HG02798 (cell line): ENCODE measurements at regions not wholly inside any gene's neighbourhood (a gene's known extent, or its start where the extent isn't known, plus 50 kb on each side); places are given as distances from the start of the nearest gene placed in this dataset.

ENCODE experiments used
- ATAC-seq: cut with Tn5 transposase; IDR thresholded peaks from one replicate; pipeline ENCODE4 v1.9.1; 2021; ENCODE audit warnings: mild to moderate bottlenecking; ENCODE audit not compliant: unreplicated experiment, poor library complexity

DNA sequence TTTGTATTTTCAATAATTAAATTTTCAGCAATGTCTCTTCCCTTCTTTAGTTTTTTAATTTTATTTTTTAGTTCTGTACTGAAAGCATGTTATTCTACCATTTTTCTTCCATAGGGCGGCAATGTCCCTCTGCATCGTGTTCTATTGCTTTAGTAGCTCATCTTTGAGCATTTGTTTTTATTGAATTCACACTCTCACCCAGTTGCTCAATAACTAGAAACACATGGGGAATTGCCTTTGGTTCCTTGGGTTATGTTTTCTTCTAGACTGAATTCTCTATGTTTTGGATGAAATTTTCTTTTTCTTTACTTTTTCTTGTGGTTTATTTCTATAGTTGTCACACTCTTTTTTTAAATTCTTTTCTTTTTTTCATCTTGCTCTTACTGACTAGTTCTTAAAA, 233.8 kb upstream of the LDB2 start:
- ATAC-seq, result no peak

DNA sequence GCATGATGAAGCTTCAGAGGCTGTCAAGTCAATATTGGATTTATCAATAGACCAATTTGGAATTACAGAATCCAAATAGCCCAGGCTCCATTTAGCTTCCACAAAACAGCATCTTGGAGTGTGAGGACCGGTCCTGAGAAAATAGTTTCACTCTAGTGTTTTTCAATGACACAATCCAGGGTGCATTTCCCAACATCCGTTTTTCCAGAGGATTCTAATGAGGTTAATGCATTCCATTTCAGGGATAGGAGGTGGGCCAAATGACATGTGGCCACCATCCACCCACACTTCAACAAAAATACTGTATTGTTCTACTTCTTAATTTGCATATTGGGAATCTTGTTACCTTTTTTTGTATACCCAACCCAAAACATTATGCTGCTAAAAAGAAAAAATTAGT, 229.8 kb upstream of the LDB2 start:
- no peak for ATAC-seq

DNA sequence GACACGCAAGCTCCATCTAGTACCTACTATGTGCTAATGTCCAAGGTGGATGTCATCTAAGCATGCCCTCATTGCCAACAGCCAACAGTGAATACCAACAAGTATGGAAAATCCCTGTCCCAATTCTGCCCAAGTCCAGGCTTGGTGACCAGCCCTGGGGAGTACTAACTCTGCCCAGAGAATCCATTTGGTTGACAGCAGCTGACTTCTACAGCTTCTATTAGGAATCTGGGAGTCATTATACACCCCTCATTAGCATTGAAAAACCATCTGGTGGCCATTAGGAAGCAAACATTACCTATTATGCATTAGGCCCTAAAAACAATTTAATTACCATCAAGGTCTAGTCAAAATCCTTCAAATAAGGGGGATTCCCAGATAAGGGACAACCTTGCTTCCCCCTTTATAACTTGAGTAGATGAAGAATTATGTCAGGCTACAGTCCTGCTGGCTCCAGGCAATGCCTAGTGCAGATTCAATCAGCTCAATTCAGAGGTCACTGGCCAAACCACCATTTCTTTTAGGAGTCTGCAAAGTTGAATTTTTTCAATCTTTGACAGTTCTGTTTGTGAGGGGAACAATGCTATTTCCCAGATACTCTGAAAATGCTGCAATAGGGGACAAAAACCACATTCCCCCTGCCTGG, 228.0 kb upstream of the LDB2 start:
- ATAC-seq, result no peak

DNA sequence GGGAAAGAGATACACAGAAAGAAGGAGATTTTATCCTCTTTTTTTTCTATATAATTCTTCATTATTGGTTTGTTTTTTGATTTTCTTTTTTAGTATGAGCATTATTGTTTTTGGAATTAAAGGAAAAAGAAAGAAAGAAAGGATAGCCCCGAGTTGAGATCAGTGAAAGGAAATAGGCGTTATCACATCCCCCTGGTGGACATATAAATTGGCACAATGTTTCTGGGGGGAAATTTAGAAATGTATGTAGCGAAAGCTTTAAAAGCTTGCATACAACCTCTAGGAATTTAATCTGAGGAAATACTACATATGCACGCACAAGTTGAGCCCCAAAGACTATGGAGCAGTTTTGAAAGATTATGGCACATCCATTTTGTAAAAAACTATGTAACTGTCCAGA, 226.3 kb upstream of the LDB2 start:
- no peak for ATAC-seq

DNA sequence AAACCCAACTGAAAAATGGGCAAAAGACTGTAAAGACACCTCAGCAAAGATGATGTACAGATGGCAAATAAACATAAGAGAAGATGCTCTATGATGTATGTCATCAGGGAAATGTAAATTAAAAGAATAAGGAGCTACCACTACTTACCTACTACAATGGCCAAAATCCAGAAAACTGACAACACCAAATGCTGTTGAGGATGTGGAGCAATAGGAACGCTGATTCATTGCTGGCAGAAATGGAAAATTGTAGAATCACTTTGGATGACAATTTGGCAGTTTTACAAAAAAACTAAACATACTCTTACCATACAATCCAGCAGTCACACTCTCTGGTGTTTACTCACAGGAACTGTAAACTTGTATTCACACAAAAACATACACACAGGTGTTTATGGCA, 222.3 kb upstream of the LDB2 start:
- ATAC-seq, result no peak

DNA sequence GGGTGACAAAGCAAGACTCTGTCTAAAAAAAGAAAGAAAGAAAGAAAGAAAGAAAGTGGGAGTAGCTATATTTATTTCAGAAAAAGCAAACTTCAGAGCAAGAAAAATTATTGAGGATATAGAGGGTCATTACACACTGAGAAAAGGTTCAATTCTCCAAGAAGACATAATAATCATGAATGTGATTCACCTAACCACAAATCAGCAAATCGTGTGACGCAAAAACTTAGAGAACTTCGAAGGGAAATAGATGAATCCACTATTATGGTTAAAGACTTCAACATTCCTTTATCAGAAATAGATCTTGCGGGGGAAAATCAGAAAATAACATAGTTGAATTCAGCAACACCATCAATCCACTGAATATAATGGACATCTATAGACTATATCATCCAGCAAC, 219.3 kb upstream of the LDB2 start:
- ATAC-seq, result no peak

DNA sequence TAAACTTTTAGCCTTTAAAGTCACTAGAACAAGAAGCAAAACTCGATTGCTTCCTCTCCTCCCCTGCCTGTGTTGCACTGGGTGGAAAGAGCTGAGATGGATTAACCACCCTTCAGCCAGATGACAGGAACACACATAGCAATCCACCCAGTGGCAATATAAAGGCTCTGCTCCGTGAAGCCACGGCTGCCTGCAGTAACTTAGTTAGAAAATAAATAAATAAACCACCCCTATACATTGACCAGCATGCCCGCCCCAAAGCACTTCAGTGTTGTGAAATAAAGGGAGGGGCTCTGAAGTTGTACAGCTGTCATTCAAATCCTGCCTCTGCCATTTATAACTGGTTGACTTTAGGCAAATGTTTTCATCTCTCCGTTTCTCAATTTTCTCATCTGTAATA, 217.1 kb upstream of the LDB2 start:
- ATAC-seq, result no peak

DNA sequence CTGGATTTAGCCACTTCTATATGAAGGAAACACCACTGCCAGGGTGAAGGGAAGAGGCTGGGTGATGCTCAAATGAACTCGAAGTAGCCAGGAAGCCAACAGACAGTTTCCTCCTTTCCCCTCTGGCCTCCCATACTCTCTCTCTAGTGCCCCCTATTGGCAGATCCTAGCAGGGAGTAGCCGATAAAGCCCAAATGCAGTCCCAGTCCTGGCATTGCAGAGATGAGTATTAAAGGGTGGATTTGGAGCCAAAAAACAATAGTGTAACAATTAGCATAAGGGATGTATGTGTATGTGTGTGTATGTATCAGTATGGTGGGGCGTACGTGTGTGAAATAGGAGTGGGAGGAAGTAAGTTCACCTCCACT, 213.8 kb upstream of the LDB2 start:
- ATAC-seq, result peak; percentile 62

DNA sequence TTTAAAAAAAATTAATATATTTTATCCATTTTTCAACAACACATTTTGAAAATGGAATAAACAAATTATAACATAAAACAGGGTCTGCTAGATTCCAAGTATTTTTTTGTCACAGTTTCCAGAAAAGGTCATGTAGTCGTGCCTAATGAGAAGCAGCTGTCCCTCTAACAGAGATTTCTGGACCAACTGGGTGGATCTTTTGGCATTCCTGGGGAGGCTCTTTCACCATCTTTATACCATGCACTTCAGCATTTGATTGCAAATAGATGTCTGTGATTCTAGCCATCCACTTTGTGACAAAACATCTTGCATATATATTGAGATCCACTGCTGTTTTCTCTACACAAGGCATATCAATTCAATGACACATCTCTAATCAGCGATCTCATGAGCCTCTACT, 210.7 kb upstream of the LDB2 start:
- ATAC-seq, result no peak

DNA sequence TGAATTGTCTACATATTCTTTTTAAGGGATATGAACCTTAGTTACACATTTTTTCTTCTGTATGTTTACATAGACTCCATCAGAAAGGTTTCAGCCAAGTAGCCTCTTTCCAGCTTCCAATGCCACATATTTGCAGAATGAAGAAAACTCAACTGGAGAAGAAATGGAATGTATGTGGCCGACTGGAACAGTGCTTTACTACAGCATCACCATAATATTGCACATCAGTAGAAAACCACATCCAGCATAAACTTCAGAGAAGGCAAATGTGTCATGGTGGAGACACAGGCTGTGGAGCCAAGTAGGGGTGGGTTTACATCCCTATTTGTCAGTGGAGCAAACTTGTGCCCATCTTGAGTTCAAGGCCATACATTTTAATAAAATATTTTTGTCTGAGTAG, 204.8 kb upstream of the LDB2 start:
- no peak for ATAC-seq

DNA sequence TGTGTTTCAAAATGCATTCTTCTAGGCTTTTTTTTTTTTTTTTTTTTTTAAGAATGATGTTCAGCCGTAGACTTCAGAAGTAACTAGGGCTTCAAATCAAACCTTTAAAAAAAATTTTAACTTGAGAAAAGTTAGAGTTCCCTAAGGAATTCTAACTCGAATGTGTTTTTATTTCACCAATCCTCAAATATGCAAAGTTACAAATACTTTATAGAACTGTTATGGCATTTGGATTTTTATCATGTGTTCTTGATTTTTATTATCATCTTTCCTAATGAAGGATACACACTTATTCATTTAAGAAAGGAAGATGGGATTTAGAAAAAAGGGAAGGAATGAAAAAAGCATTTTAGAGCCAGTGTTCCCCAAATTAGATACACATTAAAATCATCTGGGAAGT, 200.6 kb upstream of the LDB2 start:
- ATAC-seq, result no peak

DNA sequence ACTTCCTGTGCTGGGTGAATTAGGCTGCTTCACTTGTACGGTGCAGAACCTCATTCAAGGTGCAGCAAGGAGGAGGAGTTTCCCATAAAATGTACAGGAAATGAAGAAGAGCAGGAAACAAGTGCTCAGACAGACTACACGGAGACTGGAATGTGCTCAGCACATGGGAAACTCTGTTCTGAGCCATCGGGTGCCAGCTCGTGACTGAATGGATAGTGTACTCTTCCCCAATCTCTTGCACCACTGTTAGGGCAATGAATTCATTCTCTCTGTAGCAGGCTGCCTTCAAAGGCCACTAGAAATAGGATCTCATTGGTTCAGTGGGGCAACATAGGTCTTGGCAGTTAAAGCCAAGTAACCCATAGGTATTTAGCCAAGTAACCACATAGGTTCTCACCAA, 200.0 kb upstream of the LDB2 start:
- ATAC-seq, result no peak

DNA sequence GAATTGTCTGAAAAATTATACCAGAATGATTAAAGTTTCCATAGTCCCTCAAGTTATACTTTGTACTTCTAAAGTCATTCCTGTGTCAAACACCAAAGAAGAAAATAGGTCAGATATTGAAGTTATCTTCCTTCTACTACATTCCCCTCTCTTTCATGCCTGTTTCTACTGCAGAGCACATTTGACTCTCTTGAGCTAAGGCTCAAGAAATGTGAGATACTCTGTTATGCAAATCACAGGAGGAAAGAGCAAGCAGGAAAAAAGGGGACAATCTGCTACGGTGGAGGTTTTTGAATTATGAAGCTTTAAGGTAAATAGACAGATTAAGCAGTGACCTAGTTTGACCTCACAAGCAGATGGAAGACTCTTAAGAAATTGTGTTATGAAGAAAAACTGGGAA, 198.9 kb upstream of the LDB2 start:
- ATAC-seq, result no peak

DNA sequence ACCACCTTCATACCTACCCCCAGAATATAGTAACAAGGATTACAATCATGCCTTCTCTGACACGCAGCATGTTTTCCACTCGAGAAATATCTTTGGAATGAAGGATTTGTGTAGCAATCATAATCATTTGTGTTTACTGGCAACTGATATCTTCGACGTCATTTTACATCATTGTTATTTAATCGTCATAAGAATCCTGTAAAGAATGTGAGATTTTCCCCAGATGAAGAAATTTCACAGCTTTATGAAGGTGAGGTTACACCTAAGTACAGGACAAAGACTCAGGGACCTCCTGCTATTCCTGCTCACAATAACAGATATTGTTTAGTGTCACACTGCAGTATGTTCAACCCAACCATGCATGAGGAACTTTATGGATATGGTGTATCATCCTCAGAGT, 198.2 kb upstream of the LDB2 start:
- no peak for ATAC-seq

DNA sequence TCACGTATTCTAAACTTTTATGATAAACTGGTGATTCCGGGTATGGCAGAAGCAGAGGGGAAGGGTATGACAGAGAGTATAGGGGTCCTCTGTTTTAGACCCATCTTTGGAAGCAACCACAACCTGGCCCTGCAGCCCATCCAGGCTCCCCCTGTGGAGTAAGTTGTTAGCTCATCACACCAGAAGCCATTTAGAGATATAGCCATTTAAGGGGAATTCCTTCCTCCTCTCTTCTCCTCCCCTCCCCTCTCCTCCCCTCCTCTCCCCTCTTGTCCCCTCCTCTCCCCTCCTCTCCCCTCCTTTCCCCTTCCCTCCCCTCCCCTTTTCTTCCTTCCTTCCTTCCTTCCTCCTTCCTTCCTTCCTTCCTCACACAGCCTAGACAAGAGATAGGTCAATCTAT, 197.3 kb upstream of the LDB2 start:
- ATAC-seq, result no peak

DNA sequence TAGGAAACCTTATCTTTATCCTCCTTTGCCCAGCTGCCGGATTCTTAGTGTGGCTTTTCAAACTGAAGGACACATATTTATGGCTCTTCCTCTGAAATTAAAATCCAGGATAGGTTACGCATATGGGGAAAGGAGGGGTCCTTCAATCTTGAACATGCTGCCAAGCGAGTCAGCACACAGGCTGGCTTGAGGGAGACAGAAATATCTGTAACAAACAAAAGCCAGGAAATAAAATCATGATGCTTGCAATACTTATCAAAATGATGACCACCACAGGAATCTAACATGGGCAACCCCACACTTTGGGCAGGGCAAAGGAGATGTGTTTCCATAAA, 196.4 kb upstream of the LDB2 start:
- no peak for ATAC-seq

DNA sequence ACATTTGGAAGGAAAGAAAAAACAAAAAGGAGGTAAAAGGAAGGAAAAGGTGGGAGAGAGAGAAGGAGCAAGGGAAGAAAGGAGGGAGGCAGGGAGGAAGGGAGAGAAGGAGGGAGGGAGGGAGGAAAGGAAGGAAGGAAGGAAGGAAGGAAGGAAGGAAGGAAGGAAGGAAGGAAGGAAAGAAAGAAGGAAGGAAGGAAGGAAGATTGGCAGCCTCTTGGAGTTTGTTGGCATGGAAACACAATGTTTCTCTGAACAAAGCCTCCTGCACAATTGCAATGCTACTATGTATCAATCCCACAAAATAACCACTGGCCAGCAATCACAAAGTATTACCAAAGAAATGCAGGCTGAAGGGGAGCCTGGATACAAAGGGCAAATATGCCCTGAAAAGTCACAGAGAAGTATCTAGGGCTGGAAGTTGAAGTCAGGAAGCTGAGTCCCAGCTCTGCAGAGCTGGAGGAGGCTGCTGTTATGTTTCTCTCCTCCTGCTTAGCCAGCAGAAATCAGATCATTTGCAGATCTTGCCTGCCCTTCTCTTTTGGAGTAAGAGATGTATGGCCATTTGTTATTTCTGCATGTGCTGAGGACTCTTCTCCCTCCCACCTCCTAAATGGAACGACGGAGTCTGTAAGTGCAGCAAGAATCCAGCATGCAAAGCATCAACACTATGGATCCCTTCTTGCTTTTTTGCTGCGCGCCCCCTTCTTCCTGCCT, 195.9 kb upstream of the LDB2 start:
- ATAC-seq, result no peak

DNA sequence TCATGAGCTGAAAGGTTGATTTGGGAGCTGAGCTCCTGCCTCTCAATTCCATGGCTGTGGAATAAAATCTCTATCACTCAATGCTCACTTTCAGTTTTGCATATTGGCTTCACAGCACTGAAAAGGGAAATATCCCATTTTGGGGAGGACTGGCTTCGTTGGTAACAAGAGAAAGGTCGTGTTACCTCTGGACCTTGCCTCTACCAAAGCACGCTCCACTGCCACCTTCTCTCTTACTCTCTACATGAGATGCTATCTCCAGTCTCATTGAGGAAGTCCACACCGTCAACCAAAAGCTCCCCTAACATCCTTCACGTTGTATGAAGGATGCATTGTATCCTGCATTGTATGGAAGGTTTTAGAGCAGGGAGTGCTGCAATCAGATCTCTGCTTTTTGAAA, 195.0 kb upstream of the LDB2 start:
- peak; percentile 28 for ATAC-seq

DNA sequence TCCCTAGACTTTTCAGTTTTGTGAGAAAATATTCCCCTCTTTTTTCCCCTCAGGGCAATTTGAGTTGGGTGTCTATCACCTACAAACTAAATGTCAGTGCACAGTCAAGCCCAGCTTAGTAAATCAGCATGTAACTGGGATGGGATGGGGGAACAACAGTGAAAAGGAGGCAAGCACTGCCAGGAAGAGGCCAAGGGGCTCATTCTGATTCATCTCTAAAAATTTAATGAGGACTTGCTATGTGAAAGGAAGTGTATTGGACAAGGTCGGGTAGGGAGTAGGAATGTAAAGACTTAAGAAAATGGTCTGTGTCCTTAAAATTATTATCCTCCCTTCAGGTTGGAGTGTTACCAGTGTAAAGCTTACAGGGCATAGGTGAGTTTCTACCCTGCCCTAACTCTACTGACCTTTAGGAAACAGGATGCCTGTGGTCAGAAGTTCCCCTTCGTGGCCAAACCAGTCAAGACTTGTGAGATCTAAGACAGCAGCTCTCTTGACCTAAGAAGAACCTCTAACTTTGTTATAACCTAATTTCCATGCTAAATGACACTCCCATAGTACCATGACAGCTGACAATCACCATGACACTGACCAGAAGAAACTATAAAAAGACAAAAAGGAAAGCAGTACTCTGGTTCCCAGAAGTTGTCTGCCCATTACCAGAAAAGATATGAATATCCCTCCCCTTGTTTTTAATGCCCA, 194.4 kb upstream of the LDB2 start:
- ATAC-seq, result peak; percentile 92

DNA sequence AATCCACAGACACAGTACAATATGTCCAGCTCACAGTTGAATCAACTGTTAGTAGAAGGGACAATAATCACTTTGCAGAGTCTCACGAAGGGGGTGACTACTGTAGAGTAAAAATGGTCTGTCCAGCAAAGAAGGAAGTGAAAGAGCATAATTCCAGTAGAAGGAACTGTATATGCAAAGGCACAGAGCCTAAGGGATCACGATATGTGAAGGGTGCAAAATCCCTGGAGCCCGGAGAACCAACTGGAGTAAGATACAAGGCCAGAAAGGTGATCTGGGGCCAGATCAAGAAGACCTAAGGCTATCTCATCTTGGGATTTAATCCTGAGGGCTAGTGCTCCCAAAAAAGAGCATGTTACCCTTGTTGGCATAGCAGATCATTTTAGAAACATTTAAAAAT, 192.7 kb upstream of the LDB2 start:
- ATAC-seq, result no peak

DNA sequence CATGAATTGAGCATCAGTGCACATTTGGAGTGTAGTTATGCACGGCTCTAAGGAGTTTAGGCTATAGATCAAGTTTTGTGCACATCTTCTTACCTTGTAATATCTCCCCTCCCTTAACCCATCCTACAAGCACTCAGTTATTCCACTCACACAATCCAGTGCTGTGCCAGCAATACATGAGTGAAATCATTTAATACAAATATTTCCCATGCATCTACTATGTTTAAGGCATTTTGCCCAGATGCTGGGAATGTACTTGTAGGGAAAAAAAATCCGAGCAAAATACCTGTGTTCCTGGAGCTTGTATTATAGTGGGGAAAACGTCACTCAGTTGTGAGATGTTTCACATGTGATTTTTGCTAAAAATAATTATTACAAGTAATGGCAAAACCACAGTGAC, 191.6 kb upstream of the LDB2 start:
- ATAC-seq, result no peak

DNA sequence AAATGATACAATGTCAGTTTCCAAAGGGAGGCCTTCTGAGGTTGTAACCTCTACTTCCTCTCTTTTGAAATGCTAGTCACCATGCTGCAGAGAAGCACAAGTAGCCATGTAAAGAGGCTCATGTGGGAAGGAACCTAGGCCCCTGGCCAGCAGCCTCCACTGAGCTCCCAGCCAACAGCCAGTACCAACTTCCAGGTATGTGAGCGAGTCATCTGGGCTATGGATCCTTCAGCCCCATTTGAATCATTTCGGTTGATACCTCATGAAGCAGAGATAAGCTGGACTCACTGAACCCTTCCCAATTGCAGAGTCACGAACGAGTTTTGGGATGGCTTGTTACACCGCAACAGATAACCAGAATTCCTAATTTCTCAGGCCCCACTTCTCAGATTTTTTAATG, 187.0 kb upstream of the LDB2 start:
- no peak for ATAC-seq
